ENCODE measurements at regions not wholly inside any gene's neighbourhood (a gene's known extent, or its start where the extent isn't known, plus 50 kb on each side); places are given as distances from the start of the nearest gene placed in this dataset.

GRCh38 chr12:111196532-111196931, 172.4 kb downstream of the PHETA1 start:
- no peaks in the 10 kb centered on the region for H3K4me1 ChIP-seq (ENCODE audit: insufficient read depth)
- no peaks in the 10 kb centered on the region for H3K9me3 ChIP-seq
- TF ChIP-seq POLR2A (IDR thresholded peaks at IDR 0.05): no peak
- TF ChIP-seq CTCF (IDR thresholded peaks at IDR 0.05): no peak
- TF ChIP-seq EP300 (IDR thresholded peaks at IDR 0.05): no peak
- H3K4me3 ChIP-seq: no peak overlapping the region
- H3K36me3 ChIP-seq: no peaks in the 10 kb centered on the region
- intact Hi-C loops (cut with DNase I): no loop called here
- no peak overlapping the region for H3K27ac ChIP-seq
- DNase-seq: no peak
- WGBS, 3 donors: 70 to 88% (median 78%) methylated on average over 5 of the region's 5 CpGs
- no peaks in the 10 kb centered on the region for H3K27me3 ChIP-seq

- Histone ChIP-seq H3K4me1 (ENCODE audit: insufficient read depth) (no peaks in the 10 kb centered on the region), H3K27ac (no peak overlapping the region), H3K27me3 (no peaks in the 10 kb centered on the region), H3K4me3 (no peak overlapping the region), H3K9me3 (no peaks in the 10 kb centered on the region), H3K36me3 (no peaks in the 10 kb centered on the region)
- WGBS, 3 donors: 71 to 86% (median 78%) methylated on average over 8 of the region's 8 CpGs
- no peak for TF ChIP-seq CTCF (IDR thresholded peaks at IDR 0.05)
- TF ChIP-seq EP300 (IDR thresholded peaks at IDR 0.05): no peak
- no peak for TF ChIP-seq POLR2A (IDR thresholded peaks at IDR 0.05)
- intact Hi-C loops (cut with DNase I): no loop called here
- DNase-seq: no peak
These were observed 173.6 kb downstream of the PHETA1 start for GRCh38 chr12:111195316-111195715.

GRCh38 chr12:111194703-111195051, 174.2 kb downstream of the PHETA1 start:
- Histone ChIP-seq H3K36me3 (no peaks in the 10 kb centered on the region), H3K9me3 (no peaks in the 10 kb centered on the region), H3K4me3 (no peak overlapping the region), H3K4me1 (ENCODE audit: insufficient read depth) (no peaks in the 10 kb centered on the region), H3K27ac (no peak overlapping the region), H3K27me3 (no peaks in the 10 kb centered on the region)
- intact Hi-C loops (cut with DNase I): no loop called here
- WGBS, 3 donors: 20 to 51% (median 25%) methylated on average over 9 of the region's 9 CpGs
- TF ChIP-seq POLR2A (IDR thresholded peaks at IDR 0.05) (no peak), CTCF (IDR thresholded peaks at IDR 0.05) (no peak), EP300 (IDR thresholded peaks at IDR 0.05) (no peak)
- DNase-seq: no peak

- H3K27me3 ChIP-seq: no peaks in the 10 kb centered on the region
- WGBS, 3 donors: 22 to 25% (median 24%) methylated on average over 15 of the region's 15 CpGs
- H3K4me3 ChIP-seq: no peak overlapping the region
- DNase-seq: no peak
- H3K27ac ChIP-seq: no peak overlapping the region
- TF ChIP-seq EP300 (IDR thresholded peaks at IDR 0.05) (no peak), POLR2A (IDR thresholded peaks at IDR 0.05) (no peak), CTCF (IDR thresholded peaks at IDR 0.05) (no peak)
- intact Hi-C loops (cut with DNase I): no loop called here
- no peaks in the 10 kb centered on the region for H3K9me3 ChIP-seq
- H3K4me1 ChIP-seq (ENCODE audit: insufficient read depth): no peaks in the 10 kb centered on the region
- no peaks in the 10 kb centered on the region for H3K36me3 ChIP-seq
These were observed 174.8 kb downstream of the PHETA1 start for GRCh38 chr12:111193977-111194702.

Data from ovary (tissue), 7 donors.